Endometrial microvascular endothelial cells (primary cell): ENCODE measurements at regions not wholly inside any gene's neighbourhood (a gene's known extent, or its start where the extent isn't known, plus 50 kb on each side); places are given as distances from the start of the nearest gene placed in this dataset.
"Not testable (repeated sequence)": the region's sequence is repeated elsewhere in the genome, so short reads cannot be mapped to it uniquely, and the experiment has no call there.

Experiments
- in situ Hi-C: cut with HindIII; loops from 2 replicates; pipeline ENCODE4 v1.10.0; 2017; ENCODE audit warnings: low sequenced_read_pairs, low pct_unique_long_range_greater_than_20kb; ENCODE audit errors: inconsistent ontology term

GRCh38 chr7:26061678-26062603 is 90.1 kb upstream of the NFE2L3 start:
- in situ Hi-C loops = no loop called here

GRCh38 chr7:26065652-26066051 is 86.3 kb upstream of the NFE2L3 start:
- in situ Hi-C loops = no loop called here

GRCh38 chr7:26066736-26067135 is 85.3 kb upstream of the NFE2L3 start:
- in situ Hi-C loops = no loop called here

GRCh38 chr7:26070290-26070689 is 81.7 kb upstream of the NFE2L3 start:
- in situ Hi-C loops = no loop called here

- in situ Hi-C loops = no loop called here
These were observed 80.2 kb upstream of the NFE2L3 start for GRCh38 chr7:26071622-26072456.

GRCh38 chr7:26073041-26073440 is 79.0 kb upstream of the NFE2L3 start:
- in situ Hi-C loops = no loop called here

GRCh38 chr7:26074919-26075318 is 77.1 kb upstream of the NFE2L3 start:
- in situ Hi-C loops = no loop called here

GRCh38 chr7:26076691-26077090 is 75.3 kb upstream of the NFE2L3 start:
- in situ Hi-C loops = no loop called here

- in situ Hi-C loops = no loop called here
These were observed 73.3 kb upstream of the NFE2L3 start for GRCh38 chr7:26078437-26079336.

- in situ Hi-C loops = no loop called here
These were observed 70.4 kb upstream of the NFE2L3 start for GRCh38 chr7:26081638-26082037.

- in situ Hi-C loops = no loop called here
These were observed 68.9 kb upstream of the NFE2L3 start for GRCh38 chr7:26083113-26083512.

GRCh38 chr7:26084418-26084817 is 67.6 kb upstream of the NFE2L3 start:
- in situ Hi-C loops = no loop called here

- in situ Hi-C loops = no loop called here
These were observed 66.2 kb upstream of the NFE2L3 start for GRCh38 chr7:26085771-26086170.

- in situ Hi-C loops = no loop called here
These were observed 64.5 kb upstream of the NFE2L3 start for GRCh38 chr7:26087321-26088091.

GRCh38 chr7:26089469-26089868 is 62.5 kb upstream of the NFE2L3 start:
- in situ Hi-C loops = not testable (repeated sequence)

- in situ Hi-C loops = loop anchor here (10.0 kb wide), 1 partner anchor 64 kb away; the partner anchor contains the start of gene NFE2L3
These were observed 61.0 kb upstream of the NFE2L3 start for GRCh38 chr7:26090927-26091519.

- in situ Hi-C loops = loop anchor here (10.0 kb wide), 1 partner anchor 63 kb away; the partner anchor contains the start of gene NFE2L3
These were observed 60.1 kb upstream of the NFE2L3 start for GRCh38 chr7:26091933-26092332.

- in situ Hi-C loops = loop anchor here (10.0 kb wide), 1 partner anchor 62 kb away; the partner anchor contains the start of gene NFE2L3
These were observed 59.0 kb upstream of the NFE2L3 start for GRCh38 chr7:26093023-26093422.
